ENCODE measurements at regions not wholly inside any gene's neighbourhood (a gene's known extent, or its start where the extent isn't known, plus 50 kb on each side); places are given as distances from the start of the nearest gene placed in this dataset.

GRCh38 chr10:31669357-31669756 is 259.3 kb downstream of the ARHGAP12 start:
- no peak for TF ChIP-seq CTCF (IDR thresholded peaks at IDR 0.05)
- no peak for TF ChIP-seq POLR2A (IDR thresholded peaks at IDR 0.05; ENCODE audit: low read depth)
- TF ChIP-seq POLR2AphosphoS5 (IDR thresholded peaks at IDR 0.05), result no peak

Measured in esophagus muscularis mucosa (tissue), 3 donors.